OCI-LY7 (cell line): ENCODE measurements at regions not wholly inside any gene's neighbourhood (a gene's known extent, or its start where the extent isn't known, plus 50 kb on each side); places are given as distances from the start of the nearest gene placed in this dataset.

Experiments used
- BruUV-seq: library from RNA; stranded (reverse); fragments of 400-500 nt; replicated peaks from 2 replicates; lab custom pipeline; 2021; lab: Mats Ljungman, UMichigan
- CTCF ChIA-PET: fragments of 300-600 bp; sonication (Branson Sonifier 250); formaldehyde crosslinking; loops from one replicate; lab custom pipeline; 2022; ENCODE audit warnings: antibody characterized with exemption; ENCODE audit not compliant: unreplicated experiment; lab: Charles Lee
- POLR2A ChIA-PET: fragments of 300-600 bp; sonication (Branson Sonifier 250); formaldehyde crosslinking; loops from one replicate; lab custom pipeline; 2022; ENCODE audit warnings: antibody characterized with exemption; lab: Charles Lee
- DNase-seq: peaks from one replicate; pipeline ENCODE4 v3.0.0-alpha.2; 2015; ENCODE audit warnings: low spot score
- H2AFZ ChIP-seq: fragments of 200-600 bp; sonication (generic), shearing (Covaris generic); 2 replicates; pipeline ENCODE4 v1.6.1; 2014; ENCODE audit warnings: mild to moderate bottlenecking, antibody characterized with exemption, low read length, moderate library complexity
- H3K27ac ChIP-seq: fragments of 200-600 bp; sonication (generic); 2 replicates; pipeline ENCODE4 v1.5.1; 2014; ENCODE audit warnings: mixed run types, low read depth, mild to moderate bottlenecking, moderate library complexity, low read length, inconsistent platforms; ENCODE audit not compliant: poor library complexity, severe bottlenecking
- H3K36me3 ChIP-seq: fragments of 200-600 bp; sonication (generic); 2 replicates; pipeline ENCODE4 v1.6.1; 2014; ENCODE audit warnings: mild to moderate bottlenecking, antibody characterized with exemption, low read length, moderate library complexity, mixed read lengths; ENCODE audit not compliant: insufficient read depth
- H3K4me1 ChIP-seq: fragments of 200-600 bp; sonication (generic); 2 replicates; pipeline ENCODE4 v1.5.1; 2014; ENCODE audit warnings: mild to moderate bottlenecking, low read length; ENCODE audit not compliant: insufficient read depth, poor library complexity, severe bottlenecking
- H3K4me2 ChIP-seq: fragments of 200-600 bp; sonication (generic); 2 replicates; pipeline ENCODE4 v1.6.1; 2014; ENCODE audit warnings: mild to moderate bottlenecking, low read length
- H3K4me3 ChIP-seq: fragments of 200-600 bp; sonication (generic); 2 replicates; pipeline ENCODE4 v1.5.1; 2014; ENCODE audit warnings: mild to moderate bottlenecking, low read depth, low read length; ENCODE audit not compliant: poor library complexity, severe bottlenecking
- H3K79me2 ChIP-seq: fragments of 200-600 bp; sonication (generic); 2 replicates; pipeline ENCODE4 v1.6.1; 2016; ENCODE audit warnings: low read depth, mild to moderate bottlenecking, low read length, moderate library complexity, mixed read lengths; ENCODE audit not compliant: insufficient read depth
- H3K9me2 ChIP-seq: fragments of 200-600 bp; sonication (generic); 2 replicates; pipeline ENCODE4 v1.6.1; 2016; ENCODE audit warnings: mild to moderate bottlenecking, low read length, mixed read lengths; ENCODE audit not compliant: insufficient read depth
- H3K9me3 ChIP-seq: fragments of 200-600 bp; sonication (generic); 2 replicates; pipeline ENCODE4 v1.6.1; 2014; ENCODE audit warnings: mild to moderate bottlenecking, mixed run types, low read length, mixed read lengths
- H4K20me1 ChIP-seq: fragments of 200-600 bp; sonication (generic); 2 replicates; pipeline ENCODE4 v1.6.1; 2014; ENCODE audit warnings: mild to moderate bottlenecking, antibody characterized with exemption, low read length, moderate library complexity, mixed read lengths; ENCODE audit not compliant: insufficient read depth
- EZH2phosphoT487 ChIP-seq: fragments of 200-600 bp; sonication (generic); IDR thresholded peaks from 2 replicates; pipeline ENCODE4 v1.6.1; 2018; ENCODE audit warnings: low read depth, borderline replicate concordance, mild to moderate bottlenecking, mixed run types, antibody characterized with exemption, low read length, moderate library complexity, mixed read lengths
- intact Hi-C: fragments of 100-400 bp; cut with micrococcal nuclease; formaldehyde crosslinking; loops from one replicate; pipeline ENCODE4 v1.10.0; 2022; ENCODE audit not compliant: unreplicated experiment
- TF ChIP-seq, protein P1 (sequence below): fragments of 200-600 bp; sonication (generic); conservative IDR thresholded peaks from 2 replicates; pipeline ENCODE4 v1.5.1; 2014; ENCODE audit warnings: mild to moderate bottlenecking, antibody characterized with exemption, low read length, moderate library complexity, mixed read lengths

DNA sequence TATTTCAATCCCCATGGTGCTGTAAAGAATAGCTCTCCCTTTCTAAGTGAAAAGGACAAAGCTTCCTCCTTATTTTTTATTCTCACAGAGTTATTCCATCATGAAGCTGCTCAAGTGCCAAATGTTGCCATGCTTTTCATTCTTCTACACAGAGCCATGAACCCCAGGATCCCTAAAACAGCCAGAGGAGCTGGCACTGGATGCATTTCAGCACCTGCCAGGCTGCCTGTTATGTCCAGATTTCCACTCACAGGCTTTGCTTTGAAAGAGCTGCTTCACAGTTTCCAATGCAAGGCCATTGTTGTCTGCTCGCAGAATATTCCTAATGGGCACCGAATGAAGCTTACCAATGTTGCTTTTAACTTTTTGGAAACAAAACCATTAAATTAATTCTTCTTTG, 256.2 kb upstream of the NPSR1 start:
- POLR2A ChIA-PET: interaction anchor here (0.5 kb wide), 2 partner anchors 48 to 253 kb away, joined by 3 read pairs; no protein-coding TSS in a partner anchor

GRCh38 chr7:34406848-34407530, 251.0 kb upstream of the NPSR1 start:
- ChIA-PET POLR2A (interaction anchor here (0.6 kb wide), 1 partner anchor 323 kb away, joined by 4 read pairs; no protein-coding TSS in a partner anchor), CTCF (no interaction called here)
- Histone ChIP-seq H3K27ac (no peak overlapping the region), H3K9me2 (no peaks in the 10 kb centered on the region), H3K4me2 (no peak overlapping the region), H2AFZ (no peak overlapping the region), H3K4me3 (no peak overlapping the region), H3K4me1 (no peaks in the 10 kb centered on the region), H3K79me2 (no peaks in the 10 kb centered on the region), H4K20me1 (no peaks in the 10 kb centered on the region), H3K9me3 (no peaks in the 10 kb centered on the region), H3K36me3 (no peaks in the 10 kb centered on the region)
- DNase-seq: no peak
- intact Hi-C loops: no loop called here
- TF ChIP-seq EZH2phosphoT487: no peak
- TF ChIP-seq, protein P1, sequence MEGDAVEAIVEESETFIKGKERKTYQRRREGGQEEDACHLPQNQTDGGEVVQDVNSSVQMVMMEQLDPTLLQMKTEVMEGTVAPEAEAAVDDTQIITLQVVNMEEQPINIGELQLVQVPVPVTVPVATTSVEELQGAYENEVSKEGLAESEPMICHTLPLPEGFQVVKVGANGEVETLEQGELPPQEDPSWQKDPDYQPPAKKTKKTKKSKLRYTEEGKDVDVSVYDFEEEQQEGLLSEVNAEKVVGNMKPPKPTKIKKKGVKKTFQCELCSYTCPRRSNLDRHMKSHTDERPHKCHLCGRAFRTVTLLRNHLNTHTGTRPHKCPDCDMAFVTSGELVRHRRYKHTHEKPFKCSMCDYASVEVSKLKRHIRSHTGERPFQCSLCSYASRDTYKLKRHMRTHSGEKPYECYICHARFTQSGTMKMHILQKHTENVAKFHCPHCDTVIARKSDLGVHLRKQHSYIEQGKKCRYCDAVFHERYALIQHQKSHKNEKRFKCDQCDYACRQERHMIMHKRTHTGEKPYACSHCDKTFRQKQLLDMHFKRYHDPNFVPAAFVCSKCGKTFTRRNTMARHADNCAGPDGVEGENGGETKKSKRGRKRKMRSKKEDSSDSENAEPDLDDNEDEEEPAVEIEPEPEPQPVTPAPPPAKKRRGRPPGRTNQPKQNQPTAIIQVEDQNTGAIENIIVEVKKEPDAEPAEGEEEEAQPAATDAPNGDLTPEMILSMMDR: no peak
- BruUV-seq: no TSS peak

More for the DNA sequence above, 256.2 kb upstream of the NPSR1 start:
- TF ChIP-seq, protein P1: no peak
- no peak for TF ChIP-seq EZH2phosphoT487
- Histone ChIP-seq H3K79me2 (no peaks in the 10 kb centered on the region), H4K20me1 (no peaks in the 10 kb centered on the region), H3K4me3 (no peak overlapping the region), H3K4me1 (no peaks in the 10 kb centered on the region), H3K36me3 (no peaks in the 10 kb centered on the region), H3K4me2 (no peak overlapping the region), H3K9me3 (no peaks in the 10 kb centered on the region), H2AFZ (no peak overlapping the region), H3K9me2 (no peaks in the 10 kb centered on the region), H3K27ac (no peak overlapping the region)
- intact Hi-C loops: no loop called here
- CTCF ChIA-PET: no interaction called here
- no peak for DNase-seq
- BruUV-seq: no TSS peak

DNA sequence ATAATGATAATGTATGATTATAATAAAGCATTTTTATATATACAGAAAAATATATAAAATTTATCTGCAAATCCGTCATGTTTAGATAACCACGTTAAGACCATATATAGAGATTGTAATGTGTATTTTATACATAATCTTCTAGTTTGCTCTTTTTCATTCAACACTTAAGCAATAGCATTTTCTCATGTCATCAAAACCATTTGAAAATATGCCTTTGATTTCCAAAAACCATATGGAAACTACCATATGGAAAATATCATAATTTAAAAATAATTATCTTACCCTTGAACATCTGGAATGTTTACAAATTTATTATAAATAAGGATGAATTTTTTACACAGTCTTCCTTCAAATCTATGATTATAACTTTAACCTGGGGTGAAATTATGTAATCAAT, 250.4 kb upstream of the NPSR1 start:
- Histone ChIP-seq H3K4me3 (no peak overlapping the region), H3K27ac (no peak overlapping the region), H3K36me3 (no peaks in the 10 kb centered on the region), H3K4me1 (no peaks in the 10 kb centered on the region), H2AFZ (no peak overlapping the region), H3K9me2 (no peaks in the 10 kb centered on the region), H4K20me1 (no peaks in the 10 kb centered on the region), H3K9me3 (no peaks in the 10 kb centered on the region), H3K4me2 (no peak overlapping the region), H3K79me2 (no peaks in the 10 kb centered on the region)
- intact Hi-C loops: no loop called here
- POLR2A ChIA-PET: interaction anchor here (0.6 kb wide), 1 partner anchor 324 kb away, joined by 4 read pairs; no protein-coding TSS in a partner anchor
- DNase-seq: no peak
- no TSS peak for BruUV-seq
- TF ChIP-seq EZH2phosphoT487: no peak
- TF ChIP-seq, protein P1: no peak
- CTCF ChIA-PET: no interaction called here
